DOHH2 (cell line): ENCODE measurements at regions not wholly inside any gene's neighbourhood (a gene's known extent, or its start where the extent isn't known, plus 50 kb on each side); places are given as distances from the start of the nearest gene placed in this dataset.
A peak's percentile ranks its signal among the peaks of the same experiment; 100 is the strongest.

Experiments used
- H3F3A ChIP-seq: fragments of 200-600 bp; sonication (generic), shearing (Covaris generic); 2 replicates; pipeline ENCODE4 v1.6.0; 2016; ENCODE audit warnings: antibody characterized with exemption, mild to moderate bottlenecking; ENCODE audit not compliant: control insufficient read depth, insufficient read depth
- H3K27ac ChIP-seq: fragments of 200-600 bp; sonication (generic); 2 replicates; pipeline ENCODE4 v1.5.1; 2014; ENCODE audit warnings: low read depth, mild to moderate bottlenecking, low read length, moderate library complexity
- H3K27me3 ChIP-seq: fragments of 200-600 bp; sonication (generic); 2 replicates; pipeline ENCODE4 v1.6.1; 2014; ENCODE audit warnings: mild to moderate bottlenecking, low read length, mixed read lengths; ENCODE audit not compliant: control insufficient read depth
- H3K36me3 ChIP-seq: fragments of 200-600 bp; sonication (generic); 2 replicates; pipeline ENCODE4 v1.6.1; 2014; ENCODE audit warnings: mild to moderate bottlenecking, low read length, moderate library complexity, mixed read lengths; ENCODE audit not compliant: control insufficient read depth
- H3K4me1 ChIP-seq: fragments of 200-600 bp; sonication (generic); 2 replicates; pipeline ENCODE4 v1.6.1; 2014; ENCODE audit warnings: mild to moderate bottlenecking, low read length, mixed read lengths; ENCODE audit not compliant: control insufficient read depth
- H3K4me2 ChIP-seq: fragments of 200-600 bp; sonication (generic); 2 replicates; pipeline ENCODE4 v1.6.0; 2014; ENCODE audit warnings: mild to moderate bottlenecking, low read length, moderate library complexity
- H3K4me3 ChIP-seq: fragments of 200-600 bp; sonication (generic); 2 replicates; pipeline ENCODE4 v1.5.1; 2014; ENCODE audit warnings: mild to moderate bottlenecking, low read length, mixed read lengths
- H3K79me2 ChIP-seq: fragments of 200-600 bp; sonication (generic); 2 replicates; pipeline ENCODE4 v1.6.1; 2014; ENCODE audit warnings: mild to moderate bottlenecking, low read length, mixed read lengths; ENCODE audit not compliant: control insufficient read depth
- H3K9me2 ChIP-seq: fragments of 200-600 bp; sonication (generic); replicated peaks from 2 replicates; pipeline ENCODE4 v1.6.1; 2014; ENCODE audit warnings: mild to moderate bottlenecking, low read length, mixed read lengths; ENCODE audit not compliant: control insufficient read depth
- H3K9me3 ChIP-seq: fragments of 200-600 bp; sonication (generic); 2 replicates; pipeline ENCODE4 v1.6.1; 2014; ENCODE audit warnings: antibody characterized with exemption, low read length, mixed read lengths; ENCODE audit not compliant: control insufficient read depth, insufficient read depth
- H4K20me1 ChIP-seq: fragments of 200-600 bp; sonication (generic); 2 replicates; pipeline ENCODE4 v1.6.0; 2014; ENCODE audit warnings: low read depth, mild to moderate bottlenecking, antibody characterized with exemption, low read length, moderate library complexity; ENCODE audit not compliant: control insufficient read depth, insufficient read depth
- EZH2phosphoT487 ChIP-seq: fragments of 200-600 bp; sonication (generic); IDR thresholded peaks from 2 replicates; pipeline ENCODE4 v1.6.1; 2017; ENCODE audit warnings: borderline replicate concordance, mild to moderate bottlenecking, antibody characterized with exemption, low read length, moderate library complexity, mixed read lengths
- TF ChIP-seq, protein P1 (sequence below): fragments of 200-600 bp; sonication (generic); IDR thresholded peaks from one replicate; pipeline ENCODE4 v1.5.1; 2014; ENCODE audit warnings: antibody characterized with exemption, mild to moderate bottlenecking, low read depth, low read length; ENCODE audit not compliant: poor library complexity, severe bottlenecking

DNA sequence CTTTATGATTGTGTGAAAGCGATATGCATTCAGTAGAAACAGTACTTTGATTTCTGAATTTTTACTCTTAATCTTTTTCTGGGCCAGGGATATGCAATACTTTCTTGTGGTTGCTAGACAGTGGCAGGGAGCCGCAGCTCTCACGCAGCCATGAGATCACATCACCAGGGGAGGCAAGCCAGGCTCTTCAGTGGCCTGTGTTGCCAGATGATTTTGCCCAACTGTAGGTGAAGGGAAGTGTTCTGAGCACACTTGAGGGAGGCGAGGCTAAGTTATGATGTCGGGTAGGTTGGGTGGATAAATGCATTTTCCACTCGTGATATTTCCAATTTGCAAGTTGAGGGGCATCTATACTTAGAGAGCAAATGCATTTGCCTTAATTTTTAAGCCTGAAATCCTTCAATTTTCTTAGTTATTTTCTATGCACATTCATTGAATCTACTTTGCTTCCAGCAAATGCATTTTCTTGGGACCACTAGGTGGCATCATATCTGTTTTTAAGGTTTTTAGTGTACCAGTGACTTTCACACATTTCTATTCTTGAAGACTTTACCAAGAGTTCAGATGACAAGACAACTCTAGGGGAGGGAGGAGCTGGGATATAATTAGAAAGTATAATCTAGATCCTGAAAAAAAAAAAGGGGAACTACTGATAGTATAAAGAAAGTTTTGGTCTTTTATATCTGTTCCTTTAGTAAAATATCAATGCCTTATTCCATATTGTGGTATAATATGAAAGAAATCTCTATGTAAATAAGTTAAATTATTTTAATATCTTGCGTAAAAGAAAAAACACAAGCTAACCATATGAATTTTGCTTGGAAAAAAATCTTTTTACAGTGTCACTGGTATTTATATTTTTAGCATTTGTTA, 643.3 kb downstream of the SOCS6 start:
- no peak overlapping the region for H3K4me3 ChIP-seq
- no peak overlapping the region for H3K4me2 ChIP-seq
- H4K20me1 ChIP-seq: no peaks in the 10 kb centered on the region
- no peaks in the 10 kb centered on the region for H3K36me3 ChIP-seq
- H3K9me2 ChIP-seq: no peaks in the 10 kb centered on the region
- no peaks in the 10 kb centered on the region for H3K27me3 ChIP-seq
- H3K27ac ChIP-seq: no peak overlapping the region
- TF ChIP-seq EZH2phosphoT487: no peak
- TF ChIP-seq, protein P1, sequence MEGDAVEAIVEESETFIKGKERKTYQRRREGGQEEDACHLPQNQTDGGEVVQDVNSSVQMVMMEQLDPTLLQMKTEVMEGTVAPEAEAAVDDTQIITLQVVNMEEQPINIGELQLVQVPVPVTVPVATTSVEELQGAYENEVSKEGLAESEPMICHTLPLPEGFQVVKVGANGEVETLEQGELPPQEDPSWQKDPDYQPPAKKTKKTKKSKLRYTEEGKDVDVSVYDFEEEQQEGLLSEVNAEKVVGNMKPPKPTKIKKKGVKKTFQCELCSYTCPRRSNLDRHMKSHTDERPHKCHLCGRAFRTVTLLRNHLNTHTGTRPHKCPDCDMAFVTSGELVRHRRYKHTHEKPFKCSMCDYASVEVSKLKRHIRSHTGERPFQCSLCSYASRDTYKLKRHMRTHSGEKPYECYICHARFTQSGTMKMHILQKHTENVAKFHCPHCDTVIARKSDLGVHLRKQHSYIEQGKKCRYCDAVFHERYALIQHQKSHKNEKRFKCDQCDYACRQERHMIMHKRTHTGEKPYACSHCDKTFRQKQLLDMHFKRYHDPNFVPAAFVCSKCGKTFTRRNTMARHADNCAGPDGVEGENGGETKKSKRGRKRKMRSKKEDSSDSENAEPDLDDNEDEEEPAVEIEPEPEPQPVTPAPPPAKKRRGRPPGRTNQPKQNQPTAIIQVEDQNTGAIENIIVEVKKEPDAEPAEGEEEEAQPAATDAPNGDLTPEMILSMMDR: peak; percentile 73
- H3K9me3 ChIP-seq: no peaks in the 10 kb centered on the region
- no peaks in the 10 kb centered on the region for H3K4me1 ChIP-seq
- H3K79me2 ChIP-seq: no peaks in the 10 kb centered on the region
- no peaks in the 10 kb centered on the region for H3F3A ChIP-seq

DNA sequence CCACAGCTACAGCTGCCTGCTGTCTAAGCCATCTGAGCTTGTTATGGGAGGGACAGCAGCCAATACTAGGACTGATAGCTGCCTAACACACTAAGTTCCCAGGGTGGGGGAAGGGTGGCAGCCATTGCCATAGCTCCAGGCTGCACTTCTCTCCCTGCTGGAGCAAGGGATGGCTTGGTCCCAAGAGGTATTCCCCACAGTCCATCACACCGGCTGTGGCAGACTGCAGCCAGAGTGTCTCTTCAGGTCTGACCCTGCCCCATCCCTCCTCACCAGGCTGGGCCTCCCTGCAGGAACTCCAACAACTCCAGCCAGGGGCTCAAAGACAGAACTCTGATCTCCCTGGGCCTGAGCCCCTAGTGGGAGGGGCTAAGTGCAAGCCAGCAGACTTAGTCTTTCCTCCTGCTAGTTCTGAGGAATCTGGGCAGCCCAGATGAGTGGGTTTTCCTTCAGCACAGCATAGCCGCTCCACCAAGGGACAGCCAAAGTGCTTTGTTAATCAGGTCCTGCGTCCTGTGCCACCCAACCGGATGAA, 632.1 kb downstream of the SOCS6 start:
- TF ChIP-seq EZH2phosphoT487: no peak
- TF ChIP-seq, protein P1: no peak
- H3K9me3 ChIP-seq: no peaks in the 10 kb centered on the region
- no peak overlapping the region for H3K27ac ChIP-seq
- H3F3A ChIP-seq: no peaks in the 10 kb centered on the region
- no peaks in the 10 kb centered on the region for H3K36me3 ChIP-seq
- no peaks in the 10 kb centered on the region for H3K9me2 ChIP-seq
- no peaks in the 10 kb centered on the region for H3K27me3 ChIP-seq
- no peak overlapping the region for H3K4me3 ChIP-seq
- H4K20me1 ChIP-seq: no peaks in the 10 kb centered on the region
- no peaks in the 10 kb centered on the region for H3K79me2 ChIP-seq
- H3K4me2 ChIP-seq: no peak overlapping the region
- no peaks in the 10 kb centered on the region for H3K4me1 ChIP-seq

DNA sequence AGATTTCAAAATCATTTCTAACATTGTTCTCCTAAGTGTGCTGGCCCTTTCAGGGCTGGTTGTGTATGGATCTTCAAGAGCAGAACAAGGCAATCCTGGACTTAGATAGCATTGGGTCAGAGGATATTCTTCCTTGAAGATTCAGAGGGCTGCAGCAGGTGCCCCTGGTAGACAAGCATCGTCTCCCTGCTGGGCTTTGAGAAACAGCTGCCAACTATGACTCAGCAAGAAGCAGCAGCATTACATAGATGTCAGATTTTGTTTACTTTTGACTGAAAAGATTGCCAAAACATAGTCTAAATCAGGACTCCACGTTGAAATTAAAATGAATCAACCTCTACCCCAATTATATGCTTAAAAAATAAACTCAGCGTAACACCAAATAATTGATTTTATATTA, 618.8 kb downstream of the SOCS6 start:
- peaks cover 3% of the 10 kb centered on the region; the same call in 1 of the 2 replicates for H3K9me3 ChIP-seq
- no peaks in the 10 kb centered on the region for H3F3A ChIP-seq
- TF ChIP-seq, protein P1: no peak
- TF ChIP-seq EZH2phosphoT487: no peak
- no peak overlapping the region for H3K27ac ChIP-seq
- no peaks in the 10 kb centered on the region for H3K27me3 ChIP-seq
- H3K4me1 ChIP-seq: no peaks in the 10 kb centered on the region
- H3K4me2 ChIP-seq: no peak overlapping the region
- no peaks in the 10 kb centered on the region for H4K20me1 ChIP-seq
- no peaks in the 10 kb centered on the region for H3K36me3 ChIP-seq
- no peaks in the 10 kb centered on the region for H3K9me2 ChIP-seq
- H3K4me3 ChIP-seq: no peak overlapping the region
- H3K79me2 ChIP-seq: no peaks in the 10 kb centered on the region
